ENCODE measurements at regions not wholly inside any gene's neighbourhood (a gene's known extent, or its start where the extent isn't known, plus 50 kb on each side); places are given as distances from the start of the nearest gene placed in this dataset.

DNA sequence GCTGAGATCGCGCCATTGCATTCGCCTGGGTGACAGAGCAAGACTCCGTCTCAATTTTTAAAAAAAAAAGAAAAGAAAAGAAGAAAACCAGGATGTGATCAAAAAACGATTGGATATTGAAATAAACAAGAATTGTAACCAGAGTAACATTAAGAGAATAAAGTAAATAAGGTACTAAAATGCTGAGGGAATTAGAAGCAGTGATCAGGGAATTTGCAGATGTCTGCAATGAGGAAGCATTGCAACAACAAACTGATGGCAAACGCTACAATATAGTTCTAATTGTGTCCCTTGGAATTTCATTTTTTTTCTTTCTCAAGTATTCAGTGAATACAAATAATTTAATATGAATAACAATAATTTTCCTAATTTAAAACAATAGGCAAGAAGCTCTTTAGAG lies 1077.5 kb downstream of the TBL1XR1 start:
- no peak overlapping the region for H3K4me3 ChIP-seq (replicated peaks in 1 of 3; ENCODE audit: insufficient read depth in 1 of 3, low read depth in 2 of 3, low read length in 3 of 3)
- H2AFZ ChIP-seq (ENCODE audit: low read length), result no peak overlapping the region

More for the DNA sequence above, 1077.5 kb downstream of the TBL1XR1 start:
- Histone ChIP-seq H3K36me3 (replicated peaks in 1 of 2; ENCODE audit: control insufficient read depth in 1 of 2, insufficient read depth in 2 of 2, low read length in 2 of 2) (no peaks in the 10 kb centered on the region), H3K4me1 (ENCODE audit: insufficient read depth, low read length) (no peaks in the 10 kb centered on the region), H3K4me2 (ENCODE audit: low read depth, low read length) (no peak overlapping the region), H4K20me1 (ENCODE audit: insufficient read depth, low read length) (no peaks in the 10 kb centered on the region), H3K79me2 (ENCODE audit: insufficient read depth, low read length) (no peaks in the 10 kb centered on the region), H3K9me3 (ENCODE audit: low read length) (peaks cover 86% of the 10 kb centered on the region), H3K27ac (ENCODE audit: extremely low read length, insufficient read depth, low read length) (no peak overlapping the region), H3K27me3 (ENCODE audit: control insufficient read depth in 1 of 2, insufficient read depth in 2 of 2, low read length in 2 of 2) (no peaks in the 10 kb centered on the region), H3K9ac (ENCODE audit: insufficient read depth, low read depth, low read length) (no peak overlapping the region)
- FAIRE-seq (no peak), ATAC-seq (no peak), DNase-seq (ENCODE audit: low spot score) (no peak)
- CTCF ChIA-PET (ENCODE audit: low intra/inter-chr PET ratio, low total read pairs), result no interaction called here
- WGBS (ENCODE audit: low lambda C conversion rate), result 43% methylated on average over 6 of the region's 6 CpGs
- BruUV-seq (replicated peaks), result no TSS peak
- in situ Hi-C loops (cut with HindIII; ENCODE audit: extremely low pct_ligation_motif_present, low pct_unique_long_range_greater_than_20kb) (no loop called here), intact Hi-C loops (cut with micrococcal nuclease; ENCODE audit: unreplicated experiment) (no loop called here)
- TF ChIP-seq, protein P1, sequence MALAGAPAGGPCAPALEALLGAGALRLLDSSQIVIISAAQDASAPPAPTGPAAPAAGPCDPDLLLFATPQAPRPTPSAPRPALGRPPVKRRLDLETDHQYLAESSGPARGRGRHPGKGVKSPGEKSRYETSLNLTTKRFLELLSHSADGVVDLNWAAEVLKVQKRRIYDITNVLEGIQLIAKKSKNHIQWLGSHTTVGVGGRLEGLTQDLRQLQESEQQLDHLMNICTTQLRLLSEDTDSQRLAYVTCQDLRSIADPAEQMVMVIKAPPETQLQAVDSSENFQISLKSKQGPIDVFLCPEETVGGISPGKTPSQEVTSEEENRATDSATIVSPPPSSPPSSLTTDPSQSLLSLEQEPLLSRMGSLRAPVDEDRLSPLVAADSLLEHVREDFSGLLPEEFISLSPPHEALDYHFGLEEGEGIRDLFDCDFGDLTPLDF (CRISPR knock-in tag; IDR thresholded peaks at IDR 0.05), result no peak
- no peak for TF ChIP-seq ZNF569 (CRISPR knock-in tag; IDR thresholded peaks at IDR 0.05; ENCODE audit: borderline replicate concordance)
- no peak for TF ChIP-seq THAP11 (CRISPR knock-in tag; IDR thresholded peaks at IDR 0.05)
- TF ChIP-seq, protein P2, sequence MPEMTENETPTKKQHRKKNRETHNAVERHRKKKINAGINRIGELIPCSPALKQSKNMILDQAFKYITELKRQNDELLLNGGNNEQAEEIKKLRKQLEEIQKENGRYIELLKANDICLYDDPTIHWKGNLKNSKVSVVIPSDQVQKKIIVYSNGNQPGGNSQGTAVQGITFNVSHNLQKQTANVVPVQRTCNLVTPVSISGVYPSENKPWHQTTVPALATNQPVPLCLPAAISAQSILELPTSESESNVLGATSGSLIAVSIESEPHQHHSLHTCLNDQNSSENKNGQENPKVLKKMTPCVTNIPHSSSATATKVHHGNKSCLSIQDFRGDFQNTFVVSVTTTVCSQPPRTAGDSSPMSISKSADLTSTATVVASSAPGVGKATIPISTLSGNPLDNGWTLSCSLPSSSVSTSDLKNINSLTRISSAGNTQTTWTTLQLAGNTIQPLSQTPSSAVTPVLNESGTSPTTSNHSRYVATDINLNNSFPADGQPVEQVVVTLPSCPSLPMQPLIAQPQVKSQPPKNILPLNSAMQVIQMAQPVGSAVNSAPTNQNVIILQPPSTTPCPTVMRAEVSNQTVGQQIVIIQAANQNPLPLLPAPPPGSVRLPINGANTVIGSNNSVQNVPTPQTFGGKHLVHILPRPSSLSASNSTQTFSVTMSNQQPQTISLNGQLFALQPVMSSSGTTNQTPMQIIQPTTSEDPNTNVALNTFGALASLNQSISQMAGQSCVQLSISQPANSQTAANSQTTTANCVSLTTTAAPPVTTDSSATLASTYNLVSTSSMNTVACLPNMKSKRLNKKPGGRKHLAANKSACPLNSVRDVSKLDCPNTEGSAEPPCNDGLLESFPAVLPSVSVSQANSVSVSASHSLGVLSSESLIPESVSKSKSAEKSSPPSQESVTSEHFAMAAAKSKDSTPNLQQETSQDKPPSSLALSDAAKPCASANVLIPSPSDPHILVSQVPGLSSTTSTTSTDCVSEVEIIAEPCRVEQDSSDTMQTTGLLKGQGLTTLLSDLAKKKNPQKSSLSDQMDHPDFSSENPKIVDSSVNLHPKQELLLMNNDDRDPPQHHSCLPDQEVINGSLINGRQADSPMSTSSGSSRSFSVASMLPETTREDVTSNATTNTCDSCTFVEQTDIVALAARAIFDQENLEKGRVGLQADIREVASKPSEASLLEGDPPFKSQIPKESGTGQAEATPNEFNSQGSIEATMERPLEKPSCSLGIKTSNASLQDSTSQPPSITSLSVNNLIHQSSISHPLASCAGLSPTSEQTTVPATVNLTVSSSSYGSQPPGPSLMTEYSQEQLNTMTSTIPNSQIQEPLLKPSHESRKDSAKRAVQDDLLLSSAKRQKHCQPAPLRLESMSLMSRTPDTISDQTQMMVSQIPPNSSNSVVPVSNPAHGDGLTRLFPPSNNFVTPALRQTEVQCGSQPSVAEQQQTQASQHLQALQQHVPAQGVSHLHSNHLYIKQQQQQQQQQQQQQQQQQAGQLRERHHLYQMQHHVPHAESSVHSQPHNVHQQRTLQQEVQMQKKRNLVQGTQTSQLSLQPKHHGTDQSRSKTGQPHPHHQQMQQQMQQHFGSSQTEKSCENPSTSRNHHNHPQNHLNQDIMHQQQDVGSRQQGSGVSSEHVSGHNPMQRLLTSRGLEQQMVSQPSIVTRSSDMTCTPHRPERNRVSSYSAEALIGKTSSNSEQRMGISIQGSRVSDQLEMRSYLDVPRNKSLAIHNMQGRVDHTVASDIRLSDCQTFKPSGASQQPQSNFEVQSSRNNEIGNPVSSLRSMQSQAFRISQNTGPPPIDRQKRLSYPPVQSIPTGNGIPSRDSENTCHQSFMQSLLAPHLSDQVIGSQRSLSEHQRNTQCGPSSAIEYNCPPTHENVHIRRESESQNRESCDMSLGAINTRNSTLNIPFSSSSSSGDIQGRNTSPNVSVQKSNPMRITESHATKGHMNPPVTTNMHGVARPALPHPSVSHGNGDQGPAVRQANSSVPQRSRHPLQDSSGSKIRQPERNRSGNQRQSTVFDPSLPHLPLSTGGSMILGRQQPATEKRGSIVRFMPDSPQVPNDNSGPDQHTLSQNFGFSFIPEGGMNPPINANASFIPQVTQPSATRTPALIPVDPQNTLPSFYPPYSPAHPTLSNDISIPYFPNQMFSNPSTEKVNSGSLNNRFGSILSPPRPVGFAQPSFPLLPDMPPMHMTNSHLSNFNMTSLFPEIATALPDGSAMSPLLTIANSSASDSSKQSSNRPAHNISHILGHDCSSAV (CRISPR knock-in tag; IDR thresholded peaks at IDR 0.05; ENCODE audit: borderline replicate concordance), result no peak
- TF ChIP-seq, protein P3, sequence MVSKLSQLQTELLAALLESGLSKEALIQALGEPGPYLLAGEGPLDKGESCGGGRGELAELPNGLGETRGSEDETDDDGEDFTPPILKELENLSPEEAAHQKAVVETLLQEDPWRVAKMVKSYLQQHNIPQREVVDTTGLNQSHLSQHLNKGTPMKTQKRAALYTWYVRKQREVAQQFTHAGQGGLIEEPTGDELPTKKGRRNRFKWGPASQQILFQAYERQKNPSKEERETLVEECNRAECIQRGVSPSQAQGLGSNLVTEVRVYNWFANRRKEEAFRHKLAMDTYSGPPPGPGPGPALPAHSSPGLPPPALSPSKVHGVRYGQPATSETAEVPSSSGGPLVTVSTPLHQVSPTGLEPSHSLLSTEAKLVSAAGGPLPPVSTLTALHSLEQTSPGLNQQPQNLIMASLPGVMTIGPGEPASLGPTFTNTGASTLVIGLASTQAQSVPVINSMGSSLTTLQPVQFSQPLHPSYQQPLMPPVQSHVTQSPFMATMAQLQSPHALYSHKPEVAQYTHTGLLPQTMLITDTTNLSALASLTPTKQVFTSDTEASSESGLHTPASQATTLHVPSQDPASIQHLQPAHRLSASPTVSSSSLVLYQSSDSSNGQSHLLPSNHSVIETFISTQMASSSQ (IDR thresholded peaks at IDR 0.05; ENCODE audit: low read depth), result no peak
- TF ChIP-seq, protein P3 (CRISPR knock-in tag; IDR thresholded peaks at IDR 0.05; ENCODE audit: borderline replicate concordance), result no peak
- POLR2A ChIA-PET, result no interaction called here
